Parathyroid adenoma (tissue), 2 donors: ENCODE measurements at regions not wholly inside any gene's neighbourhood (a gene's known extent, or its start where the extent isn't known, plus 50 kb on each side); places are given as distances from the start of the nearest gene placed in this dataset.

ENCODE experiments used
- H2AFZ ChIP-seq: fragments of 300-600 bp; sonication (generic); one replicate; pipeline ENCODE4 v1.7.0; 2017; ENCODE audit warnings: antibody characterized with exemption, mild to moderate bottlenecking
- H3K27ac ChIP-seq: fragments of 300-600 bp; sonication (generic); one replicate; pipeline ENCODE4 v1.7.0; 2017
- H3K27me3 ChIP-seq: fragments of 300-600 bp; sonication (generic); one replicate; pipeline ENCODE4 v1.7.0; 2017; ENCODE audit warnings: low read length; ENCODE audit not compliant: control insufficient read depth, insufficient read depth
- H3K36me3 ChIP-seq: fragments of 300-600 bp; sonication (generic); one replicate; pipeline ENCODE4 v1.7.0; 2017; ENCODE audit warnings: low read length; ENCODE audit not compliant: control insufficient read depth, insufficient read depth
- H3K4me1 ChIP-seq: fragments of 300-600 bp; sonication (generic); one replicate; pipeline ENCODE4 v1.7.0; 2017; ENCODE audit warnings: control low read depth
- H3K4me2 ChIP-seq: fragments of 300-600 bp; sonication (generic); one replicate; pipeline ENCODE4 v1.7.0; 2017; ENCODE audit warnings: low read length
- H3K4me3 ChIP-seq: fragments of 300-600 bp; sonication (generic); one replicate; pipeline ENCODE4 v1.7.0; 2017; ENCODE audit warnings: low read depth, low read length
- H3K79me2 ChIP-seq: fragments of 300-600 bp; sonication (generic); one replicate; pipeline ENCODE4 v1.7.0; 2017; ENCODE audit warnings: control low read depth
- H3K9ac ChIP-seq: fragments of 300-600 bp; sonication (generic); one replicate; pipeline ENCODE4 v1.7.0; 2017; ENCODE audit warnings: mild to moderate bottlenecking
- H3K9me3 ChIP-seq: fragments of 300-600 bp; sonication (generic); one replicate; pipeline ENCODE4 v1.7.0; 2017; ENCODE audit warnings: low read length; ENCODE audit not compliant: control insufficient read depth
- TF ChIP-seq, protein P1 (sequence below): fragments of 300-600 bp; sonication (generic); IDR thresholded peaks from one replicate; pipeline ENCODE4 v1.7.0; 2017; ENCODE audit warnings: antibody characterized with exemption, mild to moderate bottlenecking
- donor health status: primary hyperparathyroidism.

GRCh38 chr14:101133068-101133467 is 229.5 kb upstream of the RTL1 start:
- Histone ChIP-seq H3K27ac (no peak overlapping the region), H3K4me2 (no peak overlapping the region)

DNA sequence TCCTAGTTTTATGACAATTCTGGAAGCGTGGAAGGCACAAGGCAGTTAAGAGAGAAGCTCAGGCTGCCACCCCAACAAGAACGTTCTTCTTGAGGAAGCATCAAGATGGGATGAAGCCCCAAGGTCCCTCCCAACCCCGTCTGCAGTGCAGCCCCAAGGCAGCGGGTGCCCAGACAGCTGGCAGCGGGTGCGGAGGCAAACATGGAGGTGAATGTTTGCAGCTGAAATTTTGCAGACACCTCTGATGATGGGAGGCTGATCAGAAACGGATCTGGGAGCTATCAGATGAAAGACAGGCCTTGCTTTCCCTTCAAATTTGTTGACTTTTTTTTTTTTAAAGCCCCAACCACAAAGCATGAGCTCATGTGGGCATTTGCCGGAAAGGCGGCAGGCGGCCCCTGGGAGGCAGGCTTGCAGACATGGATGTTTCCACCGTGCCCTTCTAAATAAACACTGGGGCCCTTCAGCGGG is 230.7 kb upstream of the RTL1 start:
- no peaks in the 10 kb centered on the region for H3K9me3 ChIP-seq
- H3K79me2 ChIP-seq, result no peaks in the 10 kb centered on the region
- H2AFZ ChIP-seq, result no peak overlapping the region
- TF ChIP-seq, protein P1, sequence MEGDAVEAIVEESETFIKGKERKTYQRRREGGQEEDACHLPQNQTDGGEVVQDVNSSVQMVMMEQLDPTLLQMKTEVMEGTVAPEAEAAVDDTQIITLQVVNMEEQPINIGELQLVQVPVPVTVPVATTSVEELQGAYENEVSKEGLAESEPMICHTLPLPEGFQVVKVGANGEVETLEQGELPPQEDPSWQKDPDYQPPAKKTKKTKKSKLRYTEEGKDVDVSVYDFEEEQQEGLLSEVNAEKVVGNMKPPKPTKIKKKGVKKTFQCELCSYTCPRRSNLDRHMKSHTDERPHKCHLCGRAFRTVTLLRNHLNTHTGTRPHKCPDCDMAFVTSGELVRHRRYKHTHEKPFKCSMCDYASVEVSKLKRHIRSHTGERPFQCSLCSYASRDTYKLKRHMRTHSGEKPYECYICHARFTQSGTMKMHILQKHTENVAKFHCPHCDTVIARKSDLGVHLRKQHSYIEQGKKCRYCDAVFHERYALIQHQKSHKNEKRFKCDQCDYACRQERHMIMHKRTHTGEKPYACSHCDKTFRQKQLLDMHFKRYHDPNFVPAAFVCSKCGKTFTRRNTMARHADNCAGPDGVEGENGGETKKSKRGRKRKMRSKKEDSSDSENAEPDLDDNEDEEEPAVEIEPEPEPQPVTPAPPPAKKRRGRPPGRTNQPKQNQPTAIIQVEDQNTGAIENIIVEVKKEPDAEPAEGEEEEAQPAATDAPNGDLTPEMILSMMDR, result no peak
- no peaks in the 10 kb centered on the region for H3K36me3 ChIP-seq
- no peak overlapping the region for H3K4me2 ChIP-seq
- no peaks in the 10 kb centered on the region for H3K4me1 ChIP-seq
- H3K9ac ChIP-seq, result no peak overlapping the region
- no peak overlapping the region for H3K4me3 ChIP-seq
- no peak overlapping the region for H3K27ac ChIP-seq
- H3K27me3 ChIP-seq, result no peaks in the 10 kb centered on the region

More at GRCh38 chr14:101133068-101133467, 229.5 kb upstream of the RTL1 start:
- H3K36me3 ChIP-seq, result no peaks in the 10 kb centered on the region
- H3K4me3 ChIP-seq, result no peak overlapping the region
- no peaks in the 10 kb centered on the region for H3K27me3 ChIP-seq
- no peak overlapping the region for H2AFZ ChIP-seq
- TF ChIP-seq, protein P1, result no peak
- H3K79me2 ChIP-seq, result no peaks in the 10 kb centered on the region
- no peaks in the 10 kb centered on the region for H3K4me1 ChIP-seq
- no peaks in the 10 kb centered on the region for H3K9me3 ChIP-seq
- H3K9ac ChIP-seq, result no peak overlapping the region

- Histone ChIP-seq H3K9ac (no peak overlapping the region), H3K4me1 (no peaks in the 10 kb centered on the region), H3K36me3 (no peaks in the 10 kb centered on the region), H2AFZ (no peak overlapping the region), H3K27me3 (no peaks in the 10 kb centered on the region), H3K27ac (no peak overlapping the region), H3K9me3 (no peaks in the 10 kb centered on the region), H3K4me3 (no peak overlapping the region), H3K4me2 (no peak overlapping the region), H3K79me2 (no peaks in the 10 kb centered on the region)
- TF ChIP-seq, protein P1, result no peak
Observed at GRCh38 chr14:101134851-101135433, 231.4 kb upstream of the RTL1 start.

GRCh38 chr14:101135796-101136742 is 232.5 kb upstream of the RTL1 start:
- Histone ChIP-seq H3K36me3 (no peaks in the 10 kb centered on the region), H3K27ac (no peak overlapping the region), H3K27me3 (no peaks in the 10 kb centered on the region), H3K79me2 (no peaks in the 10 kb centered on the region), H3K4me3 (no peak overlapping the region), H3K4me2 (no peak overlapping the region), H3K9me3 (no peaks in the 10 kb centered on the region), H2AFZ (no peak overlapping the region), H3K4me1 (no peaks in the 10 kb centered on the region), H3K9ac (no peak overlapping the region)
- TF ChIP-seq, protein P1, result no peak
